Pancreas (tissue), 10 donors: ENCODE measurements at regions not wholly inside any gene's neighbourhood (a gene's known extent, or its start where the extent isn't known, plus 50 kb on each side); places are given as distances from the start of the nearest gene placed in this dataset.

ENCODE experiments used
- ATAC-seq, 4 donors: fragments of 200-7000 bp; cut with Tn5 transposase; one replicate each; pipeline versions ENCODE4 v1.8.0 to v1.9.1; 2020; ENCODE audit warnings: mild to moderate bottlenecking in 4 of 4, moderate library complexity in 4 of 4
- DNase-seq, 6 donors: peaks; one replicate each; pipeline ENCODE4 v3.0.0-alpha.2; 2020
- FAIRE-seq: peaks from 2 replicates; lab custom pipeline; 2012; peaks lifted over from hg19 to GRCh38; lab: Jason Lieb, UNC
- H3K27ac ChIP-seq, 4 donors: fragments of 200-600 bp; sonication (generic); 1 replicate in 3 of 4; 2 replicates in 1 of 4; pipeline versions ENCODE4 v1.5.0 to v1.8.0; 2020
- H3K27me3 ChIP-seq, 4 donors: fragments of 200-600 bp; one replicate each; pipeline ENCODE4 v1.8.0; 2021
- H3K36me3 ChIP-seq, 3 donors: fragments of 200-600 bp; sonication (generic) in 1 of 3; one replicate each; pipeline versions ENCODE4 v1.5.0 to v1.8.0; 2020 to 2021
- H3K4me1 ChIP-seq, 3 donors: fragments of 200-600 bp; one replicate each; pipeline ENCODE4 v1.8.0; 2021
- H3K4me3 ChIP-seq, 4 donors: fragments of 200-600 bp; sonication (generic) in 2 of 4; one replicate each; pipeline versions ENCODE4 v1.5.0 to v1.8.0; 2020 to 2021
- H3K9me3 ChIP-seq, 4 donors: fragments of 200-600 bp; one replicate each; pipeline ENCODE4 v1.8.0; 2021
- WGBS, 2 donors: extraction: QIAGEN DNeasy Blood & Tissue Kit; methylation state at CpG; one replicate each; pipeline ENCODE4 v1.1.7; 2013; 5-methylcytosine and 5-hydroxymethylcytosine counted together
- intact Hi-C, 3 donors: fragments of 100-400 bp; cut with DNase I; formaldehyde crosslinking; loops; one replicate each; pipeline versions ENCODE4 v1.11.1 to v1.14.2; 2022
- TF ChIP-seq, protein P1 (sequence below), 4 donors: fragments of 200-600 bp; sonication (generic) in 3 of 4; IDR thresholded peaks; one replicate each; pipeline versions ENCODE4 v1.5.0 to v1.8.0; 2021; ENCODE audit warnings: antibody characterized with exemption in 4 of 4
- donor health status: healthy with polysubstance abuse.
- donor health status: DM: no; HTN: no; CAD: no; lungs with moderate emphysema.
- donor health status: DM: no; HTN: no; CAD: no.
- donor health status: control.
- donor health status: control.
- donor health status: Bipolar disorder and iron deficiency.
- donor health status: DM: yes; HTN: yes; CAD: no.
- donor health status: DM: no; HTN: no; CAD: no.
- donor health status: DM: no; HTN: no; CAD: no.
- donor health status: DM: yes; HTN: yes; CAD: no.

DNA sequence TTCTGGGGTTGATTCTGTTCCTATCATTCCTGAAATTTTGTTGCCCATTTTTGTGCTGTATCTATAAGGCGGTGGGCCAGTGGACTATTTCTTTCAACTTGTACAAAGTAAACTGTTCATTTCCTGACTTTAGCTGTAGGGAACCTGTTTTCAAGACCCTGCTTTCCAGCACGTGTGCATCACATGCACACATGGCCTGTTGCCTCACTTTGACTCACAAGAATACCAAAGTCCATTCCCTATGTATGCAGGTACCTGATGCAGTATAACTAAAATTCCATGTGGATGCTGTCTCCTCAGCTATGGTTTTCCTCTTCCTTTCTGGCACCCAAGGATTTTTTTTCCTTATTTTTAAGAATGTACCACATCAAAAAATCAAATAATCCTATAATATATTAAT lies 284.1 kb upstream of the MANEA start:
- Histone ChIP-seq H3K27me3 (no peaks in the 10 kb centered on the region), H3K27ac (no peak overlapping the region), H3K36me3 (no peaks in the 10 kb centered on the region), H3K4me1 (no peaks in the 10 kb centered on the region), H3K4me3 (no peak overlapping the region), H3K9me3 (no peaks in the 10 kb centered on the region)
- FAIRE-seq (no peak), ATAC-seq (no peak), DNase-seq (no peak)
- 51 to 57% methylated on average over 2 of the region's 2 CpGs for WGBS, 2 donors
- intact Hi-C loops = no loop called here
- TF ChIP-seq, protein P1, sequence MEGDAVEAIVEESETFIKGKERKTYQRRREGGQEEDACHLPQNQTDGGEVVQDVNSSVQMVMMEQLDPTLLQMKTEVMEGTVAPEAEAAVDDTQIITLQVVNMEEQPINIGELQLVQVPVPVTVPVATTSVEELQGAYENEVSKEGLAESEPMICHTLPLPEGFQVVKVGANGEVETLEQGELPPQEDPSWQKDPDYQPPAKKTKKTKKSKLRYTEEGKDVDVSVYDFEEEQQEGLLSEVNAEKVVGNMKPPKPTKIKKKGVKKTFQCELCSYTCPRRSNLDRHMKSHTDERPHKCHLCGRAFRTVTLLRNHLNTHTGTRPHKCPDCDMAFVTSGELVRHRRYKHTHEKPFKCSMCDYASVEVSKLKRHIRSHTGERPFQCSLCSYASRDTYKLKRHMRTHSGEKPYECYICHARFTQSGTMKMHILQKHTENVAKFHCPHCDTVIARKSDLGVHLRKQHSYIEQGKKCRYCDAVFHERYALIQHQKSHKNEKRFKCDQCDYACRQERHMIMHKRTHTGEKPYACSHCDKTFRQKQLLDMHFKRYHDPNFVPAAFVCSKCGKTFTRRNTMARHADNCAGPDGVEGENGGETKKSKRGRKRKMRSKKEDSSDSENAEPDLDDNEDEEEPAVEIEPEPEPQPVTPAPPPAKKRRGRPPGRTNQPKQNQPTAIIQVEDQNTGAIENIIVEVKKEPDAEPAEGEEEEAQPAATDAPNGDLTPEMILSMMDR (IDR thresholded peaks at IDR 0.05) = no peak

DNA sequence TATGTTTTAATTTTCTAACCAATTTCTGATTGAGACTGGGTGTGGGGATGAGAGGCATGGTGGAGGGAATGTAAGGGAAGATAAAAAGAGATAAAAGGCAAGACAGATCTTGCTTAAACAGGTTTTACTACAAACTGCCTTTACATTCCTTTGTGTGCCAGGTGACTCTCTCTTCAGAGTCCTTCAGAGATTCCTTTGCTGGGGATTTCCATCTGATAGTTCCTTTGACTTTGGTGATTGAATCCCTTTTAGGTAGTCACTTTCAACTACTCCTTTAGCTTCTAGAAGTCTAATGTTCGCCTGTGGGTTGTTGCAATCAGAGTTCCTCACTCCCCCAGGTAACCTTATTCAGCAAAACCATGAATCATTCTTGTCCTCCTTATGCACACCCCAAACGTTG lies 283.3 kb upstream of the MANEA start:
- 13 to 22% methylated on average over 2 of the region's 2 CpGs for WGBS, 2 donors
- ATAC-seq = no peak
- H3K4me3 ChIP-seq = no peak overlapping the region
- H3K36me3 ChIP-seq = no peaks in the 10 kb centered on the region
- H3K27ac ChIP-seq = no peak overlapping the region
- DNase-seq = no peak
- H3K4me1 ChIP-seq = no peaks in the 10 kb centered on the region
- H3K9me3 ChIP-seq = no peaks in the 10 kb centered on the region
- no peaks in the 10 kb centered on the region for H3K27me3 ChIP-seq
- no peak for FAIRE-seq
- TF ChIP-seq, protein P1 (IDR thresholded peaks at IDR 0.05) = no peak
- intact Hi-C loops = no loop called here

DNA sequence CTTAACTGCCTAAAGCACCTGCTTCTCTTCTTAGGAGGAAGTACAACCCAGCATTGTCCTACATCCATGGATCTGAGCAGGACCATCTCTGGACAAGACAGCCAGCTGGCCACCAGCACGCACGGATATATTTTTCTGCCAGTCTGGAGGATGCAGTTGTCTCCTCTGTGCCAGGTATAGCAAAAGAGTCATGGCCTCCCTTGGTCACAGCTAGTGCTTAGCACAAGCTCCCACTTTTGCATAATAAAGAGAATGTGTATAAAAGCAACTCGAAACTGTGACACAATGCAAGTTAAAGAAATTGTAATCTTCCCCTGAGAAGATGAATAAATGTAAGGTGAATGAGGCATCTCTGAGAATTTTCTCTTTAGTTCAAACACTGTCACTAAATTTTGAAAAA lies 267.8 kb upstream of the MANEA start:
- TF ChIP-seq, protein P1 (IDR thresholded peaks at IDR 0.05) = no peak
- H3K4me1 ChIP-seq = no peaks in the 10 kb centered on the region
- WGBS, 2 donors = 61 to 75% methylated on average over 3 of the region's 3 CpGs
- FAIRE-seq (no peak), ATAC-seq (no peak), DNase-seq (no peak)
- intact Hi-C loops = no loop called here
- H3K9me3 ChIP-seq = no peaks in the 10 kb centered on the region
- H3K27ac ChIP-seq = no peak overlapping the region
- H3K36me3 ChIP-seq = no peaks in the 10 kb centered on the region
- no peak overlapping the region for H3K4me3 ChIP-seq
- no peaks in the 10 kb centered on the region for H3K27me3 ChIP-seq

DNA sequence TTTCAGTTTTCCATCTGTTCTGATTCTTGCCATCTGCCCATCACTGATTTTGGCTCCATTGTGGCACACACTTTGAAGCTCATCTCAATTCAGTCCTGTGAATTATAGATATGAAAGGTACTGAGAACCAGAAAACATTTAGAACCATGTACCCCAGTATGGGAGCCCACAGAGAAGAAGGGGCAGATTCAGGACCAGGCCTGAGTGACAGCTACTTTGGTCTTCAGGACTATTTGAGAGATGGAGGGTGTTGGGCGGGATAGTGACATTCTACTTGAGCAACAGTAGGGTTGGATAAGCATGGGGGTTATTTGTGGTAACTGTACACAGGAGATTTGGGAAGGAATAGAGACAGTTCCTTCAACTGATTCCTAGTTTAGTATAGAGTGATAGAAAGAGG lies 259.2 kb upstream of the MANEA start:
- TF ChIP-seq, protein P1 (IDR thresholded peaks at IDR 0.05) = no peak
- 68 to 73% methylated on average over 1 of the region's 1 CpG for WGBS, 2 donors
- H3K27me3 ChIP-seq = no peaks in the 10 kb centered on the region
- intact Hi-C loops = no loop called here
- FAIRE-seq (no peak), DNase-seq (no peak), ATAC-seq (no peak)
- no peak overlapping the region for H3K27ac ChIP-seq
- H3K9me3 ChIP-seq = no peaks in the 10 kb centered on the region
- no peaks in the 10 kb centered on the region for H3K4me1 ChIP-seq
- no peaks in the 10 kb centered on the region for H3K36me3 ChIP-seq
- H3K4me3 ChIP-seq = no peak overlapping the region

DNA sequence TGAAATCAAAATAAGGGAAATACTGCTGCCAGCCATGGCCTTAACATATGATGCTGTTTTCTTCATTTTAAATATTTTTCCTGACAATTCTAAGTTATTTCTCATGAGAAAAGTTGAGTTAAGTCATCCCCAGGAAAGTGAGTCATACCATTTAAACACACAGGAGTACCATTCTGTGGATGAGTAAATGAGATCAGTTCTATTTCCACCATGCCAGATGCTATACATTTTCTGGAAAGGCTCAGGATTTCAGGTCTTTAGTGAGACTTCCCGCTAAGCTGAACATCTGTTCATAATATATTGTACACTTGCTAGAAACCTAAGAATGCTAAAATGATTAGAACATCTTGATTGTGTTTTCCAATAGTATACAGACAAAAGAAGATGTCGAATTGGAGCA lies 256.2 kb upstream of the MANEA start:
- Histone ChIP-seq H3K9me3 (no peaks in the 10 kb centered on the region), H3K36me3 (no peaks in the 10 kb centered on the region), H3K27ac (no peak overlapping the region), H3K4me3 (no peak overlapping the region), H3K27me3 (no peaks in the 10 kb centered on the region), H3K4me1 (peaks cover 0 to 4% (median 0%) of the 10 kb centered on the region in 3 donors)
- TF ChIP-seq, protein P1 (IDR thresholded peaks at IDR 0.05) = no peak
- 43 to 58% methylated on average over 2 of the region's 2 CpGs for WGBS, 2 donors
- DNase-seq (no peak), ATAC-seq (no peak), FAIRE-seq (no peak)
- intact Hi-C loops = no loop called here
